Cardiac muscle cell (in vitro differentiated cells and primary cell): ENCODE measurements at regions not wholly inside any gene's neighbourhood (a gene's known extent, or its start where the extent isn't known, plus 50 kb on each side); places are given as distances from the start of the nearest gene placed in this dataset.

Experiments
- DNase-seq, 2 donors: peaks; one replicate each; pipeline versions ENCODE4 v3.0.0 to v3.0.0-alpha.2; 2010 to 2017; ENCODE audit warnings: low read depth in 1 of 2, low spot score in 1 of 2
- H3K27ac ChIP-seq: fragments of 200-600 bp; sonication (generic); 2 replicates; pipeline ENCODE4 v1.5.1; 2016
- H3K27me3 ChIP-seq: fragments of 200-600 bp; sonication (generic); 2 replicates; pipeline ENCODE4 v1.6.0; 2016; ENCODE audit warnings: control low read depth
- H3K36me3 ChIP-seq: fragments of 200-600 bp; sonication (generic); 2 replicates; pipeline ENCODE4 v1.5.1; 2016; ENCODE audit warnings: control low read depth
- H3K4me1 ChIP-seq: fragments of 200-600 bp; sonication (generic); 2 replicates; pipeline ENCODE4 v1.8.1; 2017; ENCODE audit warnings: low read depth, mild to moderate bottlenecking, mixed run types
- H3K4me3 ChIP-seq: fragments of 200-600 bp; sonication (generic); 2 replicates; pipeline ENCODE4 v1.5.1; 2016; ENCODE audit warnings: mild to moderate bottlenecking
- H3K9me3 ChIP-seq: fragments of 200-600 bp; sonication (generic); 2 replicates; pipeline ENCODE4 v1.5.1; 2017; ENCODE audit warnings: low read depth, mild to moderate bottlenecking, control low read depth
- TF ChIP-seq, protein P1 (sequence below): IDR thresholded peaks from 2 replicates; pipeline ENCODE4 v1.5.1; 2012; ENCODE audit warnings: low read depth, mild to moderate bottlenecking, low read length

- no peak overlapping the region for H3K4me3 ChIP-seq
- H3K4me1 ChIP-seq, result no peaks in the 10 kb centered on the region
- TF ChIP-seq, protein P1, sequence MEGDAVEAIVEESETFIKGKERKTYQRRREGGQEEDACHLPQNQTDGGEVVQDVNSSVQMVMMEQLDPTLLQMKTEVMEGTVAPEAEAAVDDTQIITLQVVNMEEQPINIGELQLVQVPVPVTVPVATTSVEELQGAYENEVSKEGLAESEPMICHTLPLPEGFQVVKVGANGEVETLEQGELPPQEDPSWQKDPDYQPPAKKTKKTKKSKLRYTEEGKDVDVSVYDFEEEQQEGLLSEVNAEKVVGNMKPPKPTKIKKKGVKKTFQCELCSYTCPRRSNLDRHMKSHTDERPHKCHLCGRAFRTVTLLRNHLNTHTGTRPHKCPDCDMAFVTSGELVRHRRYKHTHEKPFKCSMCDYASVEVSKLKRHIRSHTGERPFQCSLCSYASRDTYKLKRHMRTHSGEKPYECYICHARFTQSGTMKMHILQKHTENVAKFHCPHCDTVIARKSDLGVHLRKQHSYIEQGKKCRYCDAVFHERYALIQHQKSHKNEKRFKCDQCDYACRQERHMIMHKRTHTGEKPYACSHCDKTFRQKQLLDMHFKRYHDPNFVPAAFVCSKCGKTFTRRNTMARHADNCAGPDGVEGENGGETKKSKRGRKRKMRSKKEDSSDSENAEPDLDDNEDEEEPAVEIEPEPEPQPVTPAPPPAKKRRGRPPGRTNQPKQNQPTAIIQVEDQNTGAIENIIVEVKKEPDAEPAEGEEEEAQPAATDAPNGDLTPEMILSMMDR, result no peak
- no peaks in the 10 kb centered on the region for H3K27me3 ChIP-seq
- no peak overlapping the region for H3K27ac ChIP-seq
- DNase-seq, result no peak
- no peaks in the 10 kb centered on the region for H3K36me3 ChIP-seq
- no peaks in the 10 kb centered on the region for H3K9me3 ChIP-seq
These were observed 131.2 kb upstream of the DACH1 start for GRCh38 chr13:71998223-71998622.

DNA sequence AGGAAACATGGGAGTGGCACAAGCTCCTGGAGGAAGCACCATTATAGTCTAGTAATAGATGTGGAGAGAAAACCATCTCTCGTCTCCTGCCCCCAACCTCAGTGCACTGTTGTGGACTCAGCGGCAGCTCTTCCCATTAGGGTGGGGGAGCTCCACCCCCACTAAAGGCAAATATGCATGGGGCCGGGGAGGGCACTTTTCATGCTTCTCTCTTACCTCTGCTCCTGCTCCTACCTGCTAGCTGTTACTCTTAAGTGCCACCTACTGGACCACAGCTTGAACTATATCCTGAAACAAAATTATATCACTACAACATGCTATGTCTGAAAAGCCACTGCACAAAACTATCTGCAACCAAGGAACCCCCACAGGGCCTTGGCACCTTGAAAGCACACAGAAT lies 112.6 kb upstream of the DACH1 start:
- TF ChIP-seq, protein P1, result no peak
- no peaks in the 10 kb centered on the region for H3K27me3 ChIP-seq
- H3K4me1 ChIP-seq, result no peaks in the 10 kb centered on the region
- no peaks in the 10 kb centered on the region for H3K9me3 ChIP-seq
- H3K36me3 ChIP-seq, result no peaks in the 10 kb centered on the region
- peak in 1 of 2 donors; percentile 30 for DNase-seq
- no peak overlapping the region for H3K27ac ChIP-seq
- no peak overlapping the region for H3K4me3 ChIP-seq

GRCh38 chr13:71977028-71977427 lies 110.0 kb upstream of the DACH1 start:
- H3K4me3 ChIP-seq, result no peak overlapping the region
- no peaks in the 10 kb centered on the region for H3K9me3 ChIP-seq
- no peaks in the 10 kb centered on the region for H3K4me1 ChIP-seq
- no peaks in the 10 kb centered on the region for H3K27me3 ChIP-seq
- no peaks in the 10 kb centered on the region for H3K36me3 ChIP-seq
- no peak overlapping the region for H3K27ac ChIP-seq
- no peak for DNase-seq
- TF ChIP-seq, protein P1, result no peak

- TF ChIP-seq, protein P1, result no peak
- H3K27me3 ChIP-seq, result no peaks in the 10 kb centered on the region
- no peaks in the 10 kb centered on the region for H3K9me3 ChIP-seq
- DNase-seq, result no peak
- no peaks in the 10 kb centered on the region for H3K4me1 ChIP-seq
- no peak overlapping the region for H3K27ac ChIP-seq
- no peak overlapping the region for H3K4me3 ChIP-seq
- no peaks in the 10 kb centered on the region for H3K36me3 ChIP-seq
These were observed 101.0 kb upstream of the DACH1 start for GRCh38 chr13:71967990-71968389.

GRCh38 chr13:71964491-71965100 lies 97.6 kb upstream of the DACH1 start:
- peaks cover 8% of the 10 kb centered on the region for H3K4me1 ChIP-seq
- DNase-seq, result no peak
- H3K27ac ChIP-seq, result no peak overlapping the region
- H3K36me3 ChIP-seq, result no peaks in the 10 kb centered on the region
- no peak overlapping the region for H3K4me3 ChIP-seq
- H3K9me3 ChIP-seq, result no peaks in the 10 kb centered on the region
- TF ChIP-seq, protein P1, result no peak
- no peaks in the 10 kb centered on the region for H3K27me3 ChIP-seq

DNA sequence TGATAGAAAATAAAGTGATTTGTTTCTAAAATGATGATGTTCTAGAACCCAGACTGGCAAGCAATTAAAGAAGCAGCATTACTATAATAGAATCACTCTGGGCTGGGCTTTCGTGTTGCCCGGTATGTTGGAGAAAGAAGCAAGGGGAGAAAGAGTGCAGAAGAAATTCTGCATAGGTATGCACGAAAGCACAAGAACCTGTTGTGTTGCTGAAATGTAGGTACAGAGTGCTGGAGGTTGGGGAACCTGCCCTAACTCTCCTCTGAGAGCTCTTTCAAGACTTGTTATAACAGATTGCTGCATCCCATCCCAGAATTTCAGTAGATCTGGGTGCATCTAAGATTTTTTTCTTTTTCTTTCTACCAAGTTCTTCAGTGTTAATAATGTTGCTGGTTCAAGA lies 95.7 kb upstream of the DACH1 start:
- Histone ChIP-seq H3K36me3 (no peaks in the 10 kb centered on the region), H3K9me3 (no peaks in the 10 kb centered on the region), H3K4me1 (peaks cover 8% of the 10 kb centered on the region)

More for the DNA sequence above, 95.7 kb upstream of the DACH1 start:
- no peaks in the 10 kb centered on the region for H3K27me3 ChIP-seq
- TF ChIP-seq, protein P1, result no peak
- DNase-seq, result no peak
- no peak overlapping the region for H3K4me3 ChIP-seq
- H3K27ac ChIP-seq, result no peak overlapping the region
